ENCODE measurements at regions not wholly inside any gene's neighbourhood (a gene's known extent, or its start where the extent isn't known, plus 50 kb on each side); places are given as distances from the start of the nearest gene placed in this dataset.

- ChIA-PET POLR2A (no interaction called here), CTCF (no interaction called here)
- Histone ChIP-seq H3K9ac (no peak overlapping the region), H3K9me3 (no peaks in the 10 kb centered on the region), H4K20me1 (ENCODE audit: insufficient read depth) (no peaks in the 10 kb centered on the region), H3F3A (replicated peaks; ENCODE audit: insufficient read depth) (no peaks in the 10 kb centered on the region), H3K36me3 (replicated peaks in 1 of 2; ENCODE audit: control insufficient read depth in 1 of 2, insufficient read depth in 2 of 2, low read length in 1 of 2) (no peaks in the 10 kb centered on the region), H3K4me1 (ENCODE audit: control insufficient read depth in 1 of 2, insufficient read depth in 2 of 2, low read depth in 1 of 2, low read length in 1 of 2) (peaks cover 0 to 16% of the 10 kb centered on the region in 2 experiments; a peak in 1 of 4 replicates), H3K79me2 (ENCODE audit: insufficient read depth) (no peaks in the 10 kb centered on the region), H3K27ac (ENCODE audit: low read depth in 2 of 2, low read length in 1 of 2) (peak overlapping the region in 1 of 2 experiments; percentile 7; a peak in 1 of 4 replicates), H3K9me2 (no peaks in the 10 kb centered on the region), H2AFZ (ENCODE audit: low read depth) (no peak overlapping the region), H3K27me3 (ENCODE audit: insufficient read depth) (no peaks in the 10 kb centered on the region), H3K4me2 (no peak overlapping the region), H3K4me3 (ENCODE audit: low read depth in 2 of 2, low read length in 1 of 2) (no peak overlapping the region)
- TF ChIP-seq TAF1 (IDR thresholded peaks at IDR 0.05; ENCODE audit: borderline replicate concordance, low read depth, low read length) (no peak), FOSL2 (IDR thresholded peaks at IDR 0.05; ENCODE audit: borderline replicate concordance, low read depth) (no peak), RAD21 (IDR thresholded peaks at IDR 0.05; ENCODE audit: low read length) (no peak), IRF3 (IDR thresholded peaks at IDR 0.05; ENCODE audit: low read depth, low read length) (no peak), CTCF (IDR thresholded peaks at IDR 0.05) (no peak), MAX (IDR thresholded peaks at IDR 0.05; ENCODE audit: low read depth) (no peak), SMC3 (IDR thresholded peaks at IDR 0.05; ENCODE audit: low read depth, low read length) (no peak), USF2 (IDR thresholded peaks at IDR 0.05; ENCODE audit: borderline replicate concordance, low read depth, low read length) (no peak), GATA2 (CRISPR knock-in tag; IDR thresholded peaks at IDR 0.05) (no peak), EZH2phosphoT487 (IDR thresholded peaks at IDR 0.05; ENCODE audit: borderline replicate concordance, low read depth) (no peak)
- no peak for DNase-seq
- 36% methylated on average over 1 of the region's 1 CpG for WGBS (ENCODE audit: low lambda C conversion rate)
Observed at GRCh38 chr11:29129844-29130243, 887.0 kb downstream of the KCNA4 start.

- H3K4me1 ChIP-seq (ENCODE audit: control insufficient read depth in 1 of 2, insufficient read depth in 2 of 2, low read depth in 1 of 2, low read length in 1 of 2): peaks cover 0 to 16% of the 10 kb centered on the region in 2 experiments; a peak in 1 of 4 replicates
- H3K27me3 ChIP-seq (ENCODE audit: insufficient read depth): no peaks in the 10 kb centered on the region
- H3K4me2 ChIP-seq: no peak overlapping the region
- no peaks in the 10 kb centered on the region for H4K20me1 ChIP-seq (ENCODE audit: insufficient read depth)
- DNase-seq: no peak
- H3F3A ChIP-seq (replicated peaks; ENCODE audit: insufficient read depth): no peaks in the 10 kb centered on the region
- no peaks in the 10 kb centered on the region for H3K79me2 ChIP-seq (ENCODE audit: insufficient read depth)
- H2AFZ ChIP-seq (ENCODE audit: low read depth): no peak overlapping the region; the same call in 1 of the 2 replicates
- POLR2A ChIA-PET: no interaction called here
- H3K27ac ChIP-seq (ENCODE audit: low read depth in 2 of 2, low read length in 1 of 2): no peak overlapping the region
- no peaks in the 10 kb centered on the region for H3K36me3 ChIP-seq (replicated peaks in 1 of 2; ENCODE audit: control insufficient read depth in 1 of 2, insufficient read depth in 2 of 2, low read length in 1 of 2)
- no peak overlapping the region for H3K9ac ChIP-seq
- no peak overlapping the region for H3K4me3 ChIP-seq (ENCODE audit: low read depth in 2 of 2, low read length in 1 of 2)
- no peaks in the 10 kb centered on the region for H3K9me2 ChIP-seq
- CTCF ChIA-PET: no interaction called here
- no peaks in the 10 kb centered on the region for H3K9me3 ChIP-seq
- TF ChIP-seq MEF2A (IDR thresholded peaks at IDR 0.05; ENCODE audit: borderline replicate concordance, low read depth): no peak
- no peak for TF ChIP-seq IRF3 (IDR thresholded peaks at IDR 0.05; ENCODE audit: low read depth, low read length)
- no peak for TF ChIP-seq REST (IDR thresholded peaks at IDR 0.05; ENCODE audit: low read depth, low read length)
- no peak for TF ChIP-seq MAX (IDR thresholded peaks at IDR 0.05; ENCODE audit: low read depth)
- no peak for TF ChIP-seq EP300 (IDR thresholded peaks at IDR 0.05; ENCODE audit: borderline replicate concordance in 1 of 2, low read depth in 1 of 2, low read length in 1 of 2)
- TF ChIP-seq USF2 (IDR thresholded peaks at IDR 0.05; ENCODE audit: borderline replicate concordance, low read depth, low read length): no peak
- TF ChIP-seq TCF12 (IDR thresholded peaks at IDR 0.05): no peak
- TF ChIP-seq YY1 (IDR thresholded peaks at IDR 0.05; ENCODE audit: low read depth): no peak
- no peak for TF ChIP-seq GABPA (IDR thresholded peaks at IDR 0.05; ENCODE audit: low read depth)
- TF ChIP-seq NRF1 (IDR thresholded peaks at IDR 0.05; ENCODE audit: low read depth, low read length): no peak
Observed at GRCh38 chr11:29127461-29127860, 889.4 kb downstream of the KCNA4 start.
